KMS-11 (cell line): ENCODE measurements at regions not wholly inside any gene's neighbourhood (a gene's known extent, or its start where the extent isn't known, plus 50 kb on each side); places are given as distances from the start of the nearest gene placed in this dataset.

Experiments used
- H2AFZ ChIP-seq: fragments of 200-600 bp; sonication (generic); 2 replicates; pipeline ENCODE4 v1.6.1; 2016; ENCODE audit warnings: antibody characterized with exemption, mixed run types, low read depth
- H3K27ac ChIP-seq: fragments of 200-600 bp; sonication (generic); 2 replicates; pipeline ENCODE4 v1.6.1; 2016; ENCODE audit warnings: mild to moderate bottlenecking, mixed run types
- H3K27me3 ChIP-seq: fragments of 200-600 bp; sonication (generic); 2 replicates; pipeline ENCODE4 v1.6.1; 2017; ENCODE audit warnings: mild to moderate bottlenecking, low read depth, mixed run types, moderate library complexity; ENCODE audit not compliant: insufficient read depth
- H3K36me3 ChIP-seq: fragments of 200-600 bp; sonication (generic); 2 replicates; pipeline ENCODE4 v1.6.1; 2017; ENCODE audit warnings: mild to moderate bottlenecking, mixed run types; ENCODE audit not compliant: insufficient read depth
- H3K4me1 ChIP-seq: fragments of 200-600 bp; sonication (generic); 2 replicates; pipeline ENCODE4 v1.6.1; 2016; ENCODE audit warnings: mild to moderate bottlenecking, low read depth, mixed run types; ENCODE audit not compliant: poor library complexity, severe bottlenecking
- H3K4me2 ChIP-seq: fragments of 200-600 bp; sonication (generic); 2 replicates; pipeline ENCODE4 v1.7.0; 2016; ENCODE audit warnings: mild to moderate bottlenecking, mixed run types
- H3K4me3 ChIP-seq: fragments of 200-600 bp; sonication (generic); IDR thresholded peaks from 2 replicates; pipeline ENCODE4 v1.6.1; 2017; ENCODE audit warnings: low read depth, low read length, mixed read lengths; ENCODE audit not compliant: insufficient read depth
- H3K79me2 ChIP-seq: fragments of 200-600 bp; sonication (generic); 2 replicates; pipeline ENCODE4 v1.6.1; 2016; ENCODE audit warnings: low read depth, mixed run types; ENCODE audit not compliant: insufficient read depth
- H3K9ac ChIP-seq: fragments of 200-600 bp; sonication (generic); 2 replicates; pipeline ENCODE4 v1.6.1; 2016; ENCODE audit warnings: mild to moderate bottlenecking, mixed run types
- H4K20me1 ChIP-seq: fragments of 200-600 bp; sonication (generic); 2 replicates; pipeline ENCODE4 v1.6.1; 2016; ENCODE audit warnings: mild to moderate bottlenecking, mixed run types; ENCODE audit not compliant: insufficient read depth
- CTCF ChIP-seq: fragments of 200-600 bp; sonication (generic); conservative IDR thresholded peaks from 2 replicates; pipeline ENCODE4 v1.6.1; 2017; ENCODE audit warnings: low read depth, mild to moderate bottlenecking, antibody characterized with exemption, low read length, moderate library complexity, mixed read lengths

GRCh38 chr7:121572615-121573014 lies 176.5 kb upstream of the FAM3C start:
- Histone ChIP-seq H3K4me2 (no peak overlapping the region), H3K36me3 (no peaks in the 10 kb centered on the region), H3K27ac (no peak overlapping the region), H3K27me3 (no peaks in the 10 kb centered on the region), H4K20me1 (no peaks in the 10 kb centered on the region), H2AFZ (no peak overlapping the region), H3K4me3 (no peak overlapping the region), H3K4me1 (no peaks in the 10 kb centered on the region), H3K9ac (no peak overlapping the region), H3K79me2 (no peaks in the 10 kb centered on the region)
- no peak for TF ChIP-seq CTCF

GRCh38 chr7:121570365-121570764 lies 174.3 kb upstream of the FAM3C start:
- no peaks in the 10 kb centered on the region for H3K4me1 ChIP-seq
- no peaks in the 10 kb centered on the region for H4K20me1 ChIP-seq
- H2AFZ ChIP-seq, result no peak overlapping the region
- H3K4me3 ChIP-seq, result no peak overlapping the region
- H3K27ac ChIP-seq, result no peak overlapping the region
- no peak overlapping the region for H3K4me2 ChIP-seq
- H3K27me3 ChIP-seq, result no peaks in the 10 kb centered on the region
- no peaks in the 10 kb centered on the region for H3K36me3 ChIP-seq
- no peak for TF ChIP-seq CTCF
- no peak overlapping the region for H3K9ac ChIP-seq
- H3K79me2 ChIP-seq, result no peaks in the 10 kb centered on the region

- 0 out of 2 replicates have a peak, but pooled peaks have one; percentile 20 for TF ChIP-seq CTCF
- H3K9ac ChIP-seq, result no peak overlapping the region
- no peaks in the 10 kb centered on the region for H3K79me2 ChIP-seq
- H3K4me1 ChIP-seq, result no peaks in the 10 kb centered on the region
- H3K4me3 ChIP-seq, result no peak overlapping the region
- H3K27me3 ChIP-seq, result no peaks in the 10 kb centered on the region
- H4K20me1 ChIP-seq, result no peaks in the 10 kb centered on the region
- H3K36me3 ChIP-seq, result no peaks in the 10 kb centered on the region
- H3K27ac ChIP-seq, result no peak overlapping the region
- no peak overlapping the region for H2AFZ ChIP-seq
- H3K4me2 ChIP-seq, result no peak overlapping the region
Measured at GRCh38 chr7:121563177-121563576, 167.1 kb upstream of the FAM3C start.

- H3K9ac ChIP-seq, result no peak overlapping the region
- no peaks in the 10 kb centered on the region for H4K20me1 ChIP-seq
- H3K4me3 ChIP-seq, result no peak overlapping the region
- no peaks in the 10 kb centered on the region for H3K36me3 ChIP-seq
- H3K27me3 ChIP-seq, result no peaks in the 10 kb centered on the region
- H3K4me1 ChIP-seq, result no peaks in the 10 kb centered on the region
- H3K4me2 ChIP-seq, result no peak overlapping the region
- H3K79me2 ChIP-seq, result no peaks in the 10 kb centered on the region
- H3K27ac ChIP-seq, result no peak overlapping the region
- H2AFZ ChIP-seq, result no peak overlapping the region
- no peak for TF ChIP-seq CTCF
Measured at GRCh38 chr7:121562259-121562658, 166.2 kb upstream of the FAM3C start.
